ENCODE measurements at regions not wholly inside any gene's neighbourhood (a gene's known extent, or its start where the extent isn't known, plus 50 kb on each side); places are given as distances from the start of the nearest gene placed in this dataset.

GRCh38 chr13:24083141-24083540, 77.4 kb upstream of the SPATA13 start:
- no peak for DNase-seq (ENCODE audit: low spot score)

DNA sequence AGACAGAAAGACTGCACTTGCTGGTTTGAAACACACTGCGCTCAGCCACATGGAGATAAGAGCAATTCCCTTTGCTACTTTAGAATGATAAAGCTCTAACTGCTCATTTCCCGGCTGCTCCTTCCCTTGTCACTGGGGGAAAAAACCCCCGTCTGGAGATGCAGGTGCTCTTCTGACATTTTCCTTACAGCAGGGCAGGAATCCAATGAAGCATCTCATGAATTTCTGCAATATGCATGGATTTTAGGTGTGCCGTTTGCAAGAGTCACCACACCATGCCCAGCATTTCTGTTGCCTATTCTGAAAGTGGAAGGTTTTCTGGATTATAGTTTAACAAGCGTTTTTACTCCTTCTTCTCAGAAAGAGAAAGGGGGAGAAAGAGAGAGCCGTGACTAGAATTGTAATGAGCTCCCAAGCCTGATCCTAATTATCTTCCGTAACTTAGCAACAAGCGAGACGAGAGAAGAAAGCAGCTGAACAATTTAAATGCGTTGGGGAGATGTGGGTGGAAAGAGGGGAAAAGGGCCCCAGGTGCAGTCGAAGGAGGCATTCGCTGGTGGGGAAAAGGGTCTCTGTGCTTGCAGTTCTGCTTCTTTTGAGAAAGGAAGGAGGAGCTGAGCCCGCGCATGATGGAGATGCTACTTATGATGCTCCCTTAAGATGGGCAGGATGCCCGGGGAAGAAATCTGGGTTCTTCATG, 76.6 kb upstream of the SPATA13 start:
- no peak for DNase-seq (ENCODE audit: low spot score)

DNA sequence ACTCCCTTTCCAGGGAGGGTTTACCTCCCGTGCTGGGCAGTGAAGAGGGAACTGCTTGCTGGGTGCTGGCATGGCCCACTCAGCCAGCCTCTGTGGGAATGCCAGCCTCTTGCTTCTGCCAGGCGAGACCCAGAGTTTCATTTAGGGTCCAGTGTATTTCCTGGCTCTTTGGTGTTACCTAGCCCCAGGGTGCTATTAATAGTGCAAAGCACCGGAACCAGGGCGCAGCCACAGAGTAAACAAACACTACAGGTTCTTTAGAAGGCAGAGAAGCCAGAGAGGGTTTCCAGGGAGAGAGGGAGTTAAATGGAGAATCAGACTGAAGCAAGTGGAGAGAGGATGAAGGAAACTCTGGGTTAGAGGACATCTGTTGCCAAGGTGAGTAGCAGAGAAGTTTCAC, 74.9 kb upstream of the SPATA13 start:
- DNase-seq (ENCODE audit: low spot score) = no peak

GRCh38 chr13:24086642-24087041, 73.9 kb upstream of the SPATA13 start:
- no peak for DNase-seq (ENCODE audit: low spot score)

GRCh38 chr13:24087605-24088225, 72.8 kb upstream of the SPATA13 start:
- DNase-seq (ENCODE audit: low spot score) = no peak

GRCh38 chr13:24090049-24090448, 70.5 kb upstream of the SPATA13 start:
- DNase-seq (ENCODE audit: low spot score) = no peak

DNA sequence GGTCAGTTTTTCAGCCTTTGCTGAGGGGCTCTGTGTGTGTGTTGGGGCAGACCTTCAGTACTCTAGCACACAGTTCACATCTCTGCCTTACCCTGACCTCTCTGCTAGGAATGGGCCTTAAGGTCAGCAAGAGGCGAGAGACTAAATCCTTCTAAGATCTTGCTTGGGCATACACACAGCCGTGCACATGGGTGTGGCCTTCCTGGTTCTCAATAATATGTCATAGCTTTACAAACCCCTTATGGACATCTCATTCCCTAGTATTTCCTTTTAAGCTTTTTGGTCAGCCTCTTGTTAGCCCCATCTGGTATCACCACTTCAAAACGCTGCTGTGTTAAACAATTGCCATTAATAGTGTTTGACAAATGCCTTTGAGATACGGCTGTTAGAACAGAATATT, 69.4 kb upstream of the SPATA13 start:
- no peak for DNase-seq (ENCODE audit: low spot score)

GRCh38 chr13:24092108-24092507, 68.4 kb upstream of the SPATA13 start:
- no peak for DNase-seq (ENCODE audit: low spot score)

DNA sequence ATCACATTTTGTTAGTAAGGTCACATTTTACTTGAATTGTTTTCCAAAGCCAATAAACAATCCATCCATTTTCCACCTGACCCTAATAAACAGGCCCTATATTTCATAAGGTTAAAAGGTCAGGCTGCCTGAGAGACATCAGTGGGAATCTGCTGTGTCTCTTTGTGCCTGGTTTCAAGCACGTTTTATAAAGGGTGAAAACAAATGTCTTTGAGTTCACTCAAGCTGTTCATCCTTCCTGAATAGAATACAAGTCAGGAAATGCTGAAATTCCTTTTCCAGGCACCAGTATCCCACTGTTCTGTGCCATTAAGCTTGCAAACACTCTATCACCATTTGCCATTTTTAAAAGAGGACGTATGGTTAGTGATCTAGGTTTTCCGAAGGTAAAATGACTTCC, 67.5 kb upstream of the SPATA13 start:
- no peak for DNase-seq (ENCODE audit: low spot score)

DNA sequence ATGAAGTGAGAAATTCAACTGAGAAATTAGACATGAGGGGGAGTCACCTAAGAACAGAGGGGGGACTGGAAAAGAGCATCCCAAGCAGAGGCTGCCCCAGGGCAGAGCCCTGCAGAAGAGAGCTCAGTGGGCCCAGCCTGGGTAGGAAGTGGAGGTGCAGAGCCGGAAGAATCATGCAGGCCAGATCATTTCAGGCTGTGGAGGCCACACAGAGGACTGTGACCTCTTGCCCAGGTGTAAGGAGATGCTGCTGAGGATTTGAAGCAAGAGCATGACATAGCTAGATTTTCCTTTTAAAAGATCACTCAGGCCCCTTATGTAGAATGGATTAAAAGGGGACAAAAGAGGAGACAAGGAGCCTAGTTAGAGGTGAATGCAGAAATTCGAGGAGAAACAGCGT, 63.9 kb upstream of the SPATA13 start:
- DNase-seq (ENCODE audit: low spot score) = no peak

GRCh38 chr13:24097064-24097463, 63.5 kb upstream of the SPATA13 start:
- no peak for DNase-seq (ENCODE audit: low spot score)

- no peak for DNase-seq (ENCODE audit: low spot score)
Observed at GRCh38 chr13:24097667-24098066, 62.9 kb upstream of the SPATA13 start.

GRCh38 chr13:24099490-24099889, 61.0 kb upstream of the SPATA13 start:
- DNase-seq (ENCODE audit: low spot score) = no peak

GRCh38 chr13:24100188-24100587, 60.3 kb upstream of the SPATA13 start:
- DNase-seq (ENCODE audit: low spot score) = no peak

- DNase-seq (ENCODE audit: low spot score) = no peak
Observed at GRCh38 chr13:24103782-24104372, 56.6 kb upstream of the SPATA13 start.

DNA sequence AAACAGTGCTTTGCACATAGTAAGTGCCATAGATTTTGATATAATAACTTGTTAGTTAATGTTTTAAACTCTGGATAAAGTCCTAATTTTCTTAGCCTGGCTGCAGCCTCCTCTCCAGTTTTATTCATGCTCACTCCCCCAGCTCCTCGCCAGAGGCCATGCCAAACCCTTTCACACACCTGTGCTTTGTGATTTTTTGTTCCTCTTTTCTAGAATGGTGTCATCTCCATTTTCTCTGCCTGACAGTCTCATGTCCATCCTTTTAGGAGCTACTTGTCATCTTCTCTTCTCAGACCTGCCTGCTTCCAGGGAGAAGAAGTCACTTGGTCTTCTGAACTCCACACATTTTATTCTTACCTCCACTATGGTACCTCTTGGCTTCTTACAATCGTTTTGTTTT, 55.8 kb upstream of the SPATA13 start:
- DNase-seq (ENCODE audit: low spot score) = no peak

DNA sequence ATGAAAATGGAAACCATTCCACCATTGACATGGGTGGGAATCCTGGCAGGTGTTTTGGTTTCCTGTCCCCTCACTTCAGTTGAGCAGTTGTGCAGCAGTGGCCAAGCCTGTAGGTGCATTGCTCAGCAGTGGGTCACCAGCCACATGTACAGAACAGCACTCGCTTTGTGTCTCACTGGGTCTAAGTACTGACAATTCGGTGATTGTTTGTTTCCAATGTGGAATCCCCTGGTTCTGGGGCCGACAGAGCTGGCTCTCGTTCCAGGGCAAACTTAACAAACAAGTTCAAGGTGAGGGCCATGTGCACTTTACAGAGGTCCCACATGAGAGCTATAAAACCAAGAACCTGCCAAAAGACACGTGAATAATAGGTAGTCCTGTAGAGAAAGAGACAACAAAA, 54.1 kb upstream of the SPATA13 start:
- DNase-seq (ENCODE audit: low spot score) = no peak

DNA sequence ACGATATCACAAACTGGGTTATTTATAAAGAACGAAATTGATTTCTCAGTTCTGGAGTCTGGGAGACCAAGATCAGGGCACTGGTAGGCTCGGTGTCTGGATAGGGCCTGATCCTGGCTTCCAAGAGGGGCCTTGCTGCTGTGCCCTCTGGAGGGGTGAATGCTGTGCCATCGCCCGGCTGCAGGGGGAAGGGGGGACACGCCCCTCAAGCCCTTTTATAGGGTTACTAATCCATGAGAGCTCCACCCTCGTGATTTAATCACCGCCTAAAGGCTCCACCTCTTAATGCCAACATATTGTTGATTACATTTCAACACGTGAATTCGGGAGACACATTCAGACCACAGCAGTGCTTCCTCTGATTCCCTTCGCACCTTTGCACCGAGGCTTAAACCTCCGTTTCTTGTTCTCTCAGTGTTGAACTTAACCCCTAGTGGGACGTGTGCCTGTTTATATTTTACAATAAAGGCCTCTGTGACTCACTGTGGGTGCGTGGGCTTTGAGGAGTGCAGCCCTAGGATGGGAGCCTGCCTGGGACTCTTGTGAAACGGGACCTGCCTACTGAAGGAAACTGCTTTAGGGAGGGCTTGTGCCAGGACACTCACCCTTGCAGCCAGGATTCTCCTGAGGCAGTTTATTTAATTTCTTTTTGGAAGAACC, 52.4 kb upstream of the SPATA13 start:
- no peak for DNase-seq (ENCODE audit: low spot score)

DNA sequence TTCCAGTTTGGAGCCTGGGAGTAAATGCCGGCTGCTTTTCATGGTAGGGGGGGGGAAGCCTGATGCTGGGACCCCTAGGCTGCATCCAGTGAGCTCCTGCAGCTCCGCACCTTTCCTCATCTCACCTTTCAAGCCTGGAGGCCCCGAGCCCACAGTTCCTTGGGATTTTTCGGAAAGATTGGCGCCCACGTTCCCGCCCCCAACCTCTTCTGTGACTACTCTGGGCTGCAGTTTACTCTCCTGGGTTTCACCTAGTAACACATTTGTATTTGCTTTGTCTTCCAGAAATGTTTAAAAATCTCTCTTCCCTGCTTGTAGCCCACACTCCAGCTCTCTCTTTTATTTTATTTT, 51.9 kb upstream of the SPATA13 start:
- DNase-seq (ENCODE audit: low spot score) = no peak

DNA sequence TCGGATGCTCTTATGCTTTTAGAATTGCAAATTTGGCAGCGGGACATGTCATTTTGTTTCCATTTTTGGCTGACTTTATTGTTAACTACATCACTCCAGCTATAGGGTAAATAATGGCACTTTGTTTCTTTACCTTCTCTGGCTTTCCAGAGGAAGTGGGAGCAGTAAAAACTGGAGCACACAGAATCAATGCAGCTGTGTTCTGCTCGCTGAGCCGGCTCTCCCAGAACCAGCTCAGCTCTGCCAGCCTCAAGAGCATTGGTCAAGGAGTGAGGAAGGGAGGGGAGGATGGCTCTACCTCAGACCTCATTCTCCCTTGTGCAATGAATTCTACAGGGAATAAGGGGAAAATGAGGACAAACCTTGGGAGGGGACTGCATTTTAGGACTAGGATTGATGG, 50.5 kb upstream of the SPATA13 start:
- no peak for DNase-seq (ENCODE audit: low spot score)
